ENCODE measurements at regions not wholly inside any gene's neighbourhood (a gene's known extent, or its start where the extent isn't known, plus 50 kb on each side); places are given as distances from the start of the nearest gene placed in this dataset.

GRCh38 chr3:152096280-152096906 lies 172.3 kb upstream of the MBNL1 start:
- TF ChIP-seq BHLHE40 (IDR thresholded peaks at IDR 0.05; ENCODE audit: borderline replicate concordance) (no peak), LEF1 (IDR thresholded peaks at IDR 0.05; ENCODE audit: borderline replicate concordance) (no peak), FOXK2 (IDR thresholded peaks at IDR 0.05) (no peak), FOXM1 (IDR thresholded peaks at IDR 0.05; ENCODE audit: borderline replicate concordance) (no peak), HDGF (IDR thresholded peaks at IDR 0.05; ENCODE audit: borderline replicate concordance) (no peak)

All from HEK293T (cell line).